GM19397 (cell line): ENCODE measurements at regions not wholly inside any gene's neighbourhood (a gene's known extent, or its start where the extent isn't known, plus 50 kb on each side); places are given as distances from the start of the nearest gene placed in this dataset.
"Not testable (repeated sequence)": the region's sequence is repeated elsewhere in the genome, so short reads cannot be mapped to it uniquely, and the experiment has no call there.

Source experiments
- ATAC-seq: cut with Tn5 transposase; IDR thresholded peaks from one replicate; pipeline ENCODE4 v1.9.1; 2021; ENCODE audit warnings: mild to moderate bottlenecking, moderate library complexity; ENCODE audit not compliant: unreplicated experiment

DNA sequence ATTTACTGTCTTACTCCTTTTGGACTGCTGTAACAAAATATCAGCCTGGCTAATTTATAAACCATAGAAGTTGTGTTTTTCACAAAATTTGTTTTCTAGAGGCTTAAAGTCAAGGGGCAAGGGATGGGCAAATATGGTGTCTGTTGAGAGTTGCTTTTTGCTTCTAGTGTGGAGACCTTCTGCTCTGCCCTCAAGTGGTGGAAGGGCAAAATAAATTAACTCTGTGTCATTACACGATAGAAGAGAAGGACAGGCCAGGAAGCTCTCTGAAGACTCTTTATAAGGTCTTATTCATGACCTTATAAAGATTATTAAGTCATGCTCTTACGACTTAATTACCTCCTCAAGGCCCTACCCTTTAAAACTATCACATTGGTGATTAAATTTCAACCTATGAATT is 181.2 kb upstream of the LRATD1 start:
- ATAC-seq = no peak

DNA sequence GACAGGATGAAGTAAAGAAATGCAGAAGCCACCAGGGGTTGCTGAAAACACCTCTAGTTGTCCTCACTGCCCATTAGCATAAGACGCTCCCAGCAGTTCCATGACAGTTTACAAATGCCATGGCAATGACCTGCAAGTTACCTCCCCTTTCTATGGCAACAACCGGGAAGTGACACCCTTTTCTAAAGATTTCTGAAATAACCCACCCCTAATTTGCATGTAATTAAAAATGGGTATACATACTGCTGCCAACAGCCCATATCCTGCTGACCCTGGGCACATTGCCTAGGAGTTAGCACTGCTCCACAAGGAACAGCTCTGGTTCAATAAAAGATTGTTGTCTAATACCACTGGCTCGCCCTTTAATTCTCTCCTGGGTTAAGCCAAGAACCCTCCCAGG is 178.3 kb upstream of the LRATD1 start:
- no peak for ATAC-seq

DNA sequence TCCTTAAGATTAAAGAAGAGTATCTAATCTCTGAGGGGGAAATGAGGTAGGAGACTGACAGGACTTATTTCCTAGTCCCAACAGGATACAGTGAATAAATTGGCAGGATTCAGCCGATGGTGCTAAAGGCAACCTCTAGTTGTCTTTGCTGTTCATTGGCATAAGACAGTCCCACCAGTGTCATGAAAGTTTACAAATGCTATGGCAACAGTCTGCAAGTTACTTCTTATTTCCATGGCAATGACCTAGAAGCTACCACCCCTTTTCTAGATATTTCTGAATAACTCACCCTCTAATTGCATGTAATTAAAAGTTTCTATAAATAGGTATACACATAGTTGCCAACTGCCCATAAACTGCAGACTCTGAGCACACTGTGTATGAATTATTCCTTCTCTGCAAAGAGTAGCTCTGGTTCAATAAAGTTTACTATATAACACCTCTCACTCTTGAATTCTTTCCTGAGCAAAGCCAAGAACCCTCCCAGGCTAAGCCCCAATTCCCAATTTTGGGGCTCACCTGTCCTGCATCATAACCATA is 172.7 kb upstream of the LRATD1 start:
- no peak for ATAC-seq

DNA sequence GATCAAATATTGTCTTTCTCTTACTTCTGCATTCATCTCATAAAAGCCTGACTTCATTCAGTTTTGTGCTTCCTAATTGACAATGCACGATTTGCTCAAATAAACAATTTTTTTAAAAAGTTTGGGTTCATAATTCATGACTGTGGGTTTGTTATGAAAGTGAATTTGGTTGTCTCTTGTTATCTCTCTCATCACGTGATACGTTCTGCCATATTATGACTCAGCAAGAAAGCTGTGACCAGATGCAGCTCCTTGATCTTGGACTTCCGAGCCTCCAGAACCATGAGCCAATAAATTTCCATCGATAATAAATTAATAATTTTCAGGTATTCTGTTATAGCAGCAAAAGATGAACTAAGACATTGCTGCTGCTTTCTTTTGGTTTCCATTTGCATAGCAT is 156.5 kb upstream of the LRATD1 start:
- ATAC-seq = no peak

DNA sequence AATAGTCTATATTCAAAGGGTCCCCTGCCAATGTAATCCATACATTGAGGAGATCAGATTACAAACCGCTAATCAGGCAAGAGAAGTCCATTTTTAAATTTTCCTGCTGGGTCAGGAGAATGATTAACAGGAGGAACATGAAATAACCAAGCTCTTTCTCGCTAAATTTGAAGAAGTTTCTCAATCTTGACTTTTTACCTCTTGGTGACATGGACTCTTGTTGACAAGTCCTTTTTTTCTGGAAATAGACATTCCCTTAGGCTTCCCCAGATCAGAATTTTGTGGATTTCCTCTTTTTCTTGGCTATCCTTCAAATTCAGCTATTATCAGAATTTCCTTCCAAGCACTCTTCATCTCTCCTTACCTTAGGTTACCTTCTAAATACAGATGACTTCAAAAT is 153.0 kb upstream of the LRATD1 start:
- no peak for ATAC-seq

DNA sequence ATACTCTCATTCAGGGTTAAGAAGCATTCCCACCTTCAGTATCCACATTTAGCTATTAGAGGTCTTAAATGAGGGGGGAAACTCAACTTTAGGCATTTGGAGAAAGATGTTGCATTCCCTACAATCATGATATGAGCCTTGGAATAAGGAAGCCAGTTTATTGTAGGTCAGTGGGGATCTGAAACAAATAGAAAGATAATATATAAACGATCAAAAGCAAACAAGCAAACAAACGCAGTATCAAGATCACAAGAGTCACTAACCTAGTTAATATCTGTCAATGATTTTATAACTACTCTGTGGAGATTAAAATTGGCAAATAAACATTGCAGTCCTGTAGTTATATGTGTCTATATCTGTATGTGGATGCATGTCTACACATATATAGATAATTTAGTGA is 152.4 kb upstream of the LRATD1 start:
- ATAC-seq = no peak

DNA sequence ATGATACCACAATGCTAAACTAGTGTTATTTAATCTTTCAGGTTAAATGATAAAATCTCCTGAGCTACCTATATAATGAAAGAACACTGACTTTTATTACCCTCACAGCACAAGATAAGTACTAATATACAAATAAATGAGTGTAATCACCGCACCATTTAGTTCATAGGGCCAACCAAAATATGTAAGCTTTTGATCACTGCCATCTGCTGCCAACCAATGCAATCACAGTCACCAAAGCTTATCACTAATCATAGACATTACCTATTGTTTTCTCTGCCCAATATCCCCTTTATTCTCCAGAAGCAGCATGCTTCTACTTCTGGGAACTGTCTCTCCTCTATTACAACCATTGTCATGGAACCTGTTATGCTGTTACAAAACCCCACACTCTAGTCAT is 151.6 kb upstream of the LRATD1 start:
- ATAC-seq = no peak

DNA sequence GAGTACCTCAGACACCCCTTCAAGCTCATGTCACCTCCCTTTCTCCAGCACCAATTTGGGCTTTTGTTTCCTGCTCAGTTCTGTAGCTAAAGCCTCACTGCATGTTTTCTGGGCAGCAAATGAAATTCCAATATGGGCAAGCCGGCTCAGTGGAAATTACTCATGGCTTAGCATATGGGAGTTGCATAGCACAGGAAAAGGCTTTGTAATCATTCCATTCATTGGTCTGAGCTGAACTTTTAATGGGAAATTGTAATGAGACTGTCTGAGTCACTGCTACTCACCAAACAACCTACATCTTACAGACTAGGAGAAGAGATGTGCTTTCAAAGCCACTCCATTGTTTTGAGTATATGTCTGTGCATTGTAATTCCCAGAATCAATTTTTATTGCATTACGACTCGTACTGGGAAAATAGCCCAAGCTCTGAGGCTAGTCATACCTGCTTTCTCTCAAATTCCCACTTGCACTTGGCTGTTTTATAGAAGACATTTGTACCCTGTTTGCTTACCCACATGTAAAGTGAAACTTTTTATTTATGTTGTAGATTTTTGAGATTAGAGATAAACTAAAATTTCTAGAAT is 139.5 kb upstream of the LRATD1 start:
- no peak for ATAC-seq

DNA sequence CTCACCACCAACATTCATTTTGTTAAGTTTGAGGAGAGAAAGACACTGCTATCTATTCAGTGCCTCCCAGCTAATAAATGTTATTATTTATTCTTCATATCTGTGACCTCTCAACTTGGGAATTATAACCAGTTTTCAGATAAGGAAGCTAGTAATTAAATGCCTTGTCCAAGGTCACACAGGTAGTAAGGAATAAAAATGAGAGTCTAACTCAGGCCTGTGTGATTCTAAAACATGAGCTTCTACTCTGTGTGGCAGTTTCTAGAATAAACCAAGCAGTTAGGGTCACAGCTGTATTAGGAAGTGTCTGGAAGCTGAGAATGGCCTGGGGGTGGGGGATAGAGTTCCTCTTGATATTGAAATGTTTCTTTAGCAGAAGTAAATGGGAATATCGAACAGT is 137.8 kb upstream of the LRATD1 start:
- no peak for ATAC-seq

DNA sequence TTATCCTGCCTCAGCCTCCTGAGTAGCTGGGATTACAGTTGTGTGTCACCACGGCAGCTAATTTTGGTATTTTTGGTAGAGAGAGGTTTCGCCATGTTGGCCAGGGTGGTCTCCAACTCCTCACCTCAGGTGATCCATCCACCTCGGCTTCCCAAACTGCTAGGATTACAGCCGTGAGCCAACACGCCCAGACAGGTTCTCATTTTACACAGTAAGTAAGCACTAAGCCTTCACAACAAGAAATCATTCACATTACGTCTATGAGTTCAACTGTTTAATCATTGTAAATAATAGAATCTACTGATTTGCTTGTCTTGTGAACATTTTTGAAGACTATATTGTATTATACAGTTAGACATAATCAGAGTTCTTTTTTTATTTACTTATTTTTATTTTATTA is 131.5 kb upstream of the LRATD1 start:
- no peak for ATAC-seq

DNA sequence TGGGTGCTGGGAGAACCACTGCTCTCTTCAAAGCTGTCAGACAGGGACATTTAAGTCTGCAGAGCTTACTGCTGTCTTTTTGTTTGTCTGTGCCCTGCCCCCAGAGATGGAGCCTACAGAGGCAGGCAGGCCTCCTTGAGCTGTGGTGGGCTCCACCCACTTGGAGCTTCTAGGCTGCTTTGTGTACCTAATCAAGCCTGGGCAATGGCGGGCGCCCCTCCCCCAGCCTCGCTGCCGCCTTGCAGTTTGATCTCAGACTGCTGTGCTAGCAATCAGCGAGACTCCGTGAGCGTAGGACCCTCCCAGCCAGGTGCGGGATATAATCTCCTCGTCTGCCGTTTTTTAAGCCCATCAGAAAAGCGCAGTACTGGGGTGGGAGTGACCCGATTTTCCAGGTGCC is 125.6 kb upstream of the LRATD1 start:
- ATAC-seq = not testable (repeated sequence)

DNA sequence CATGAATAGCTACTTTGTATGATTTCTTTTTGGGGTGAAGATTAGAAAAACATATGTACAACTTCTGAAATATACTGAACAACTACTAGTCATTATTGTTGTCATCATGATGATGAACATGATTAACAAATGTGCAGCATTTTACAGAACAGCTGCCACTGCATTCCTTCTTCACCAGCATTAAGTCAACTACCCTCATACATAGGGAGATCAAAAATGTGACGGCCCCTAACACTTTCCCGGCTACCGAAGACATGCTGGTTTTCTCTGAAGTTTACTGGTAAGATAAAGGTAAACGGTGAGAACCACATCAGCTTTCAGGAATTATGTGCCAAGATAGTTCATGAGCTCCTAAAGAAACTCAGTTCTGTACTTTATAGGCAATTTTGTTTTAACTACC is 121.0 kb upstream of the LRATD1 start:
- ATAC-seq = no peak

DNA sequence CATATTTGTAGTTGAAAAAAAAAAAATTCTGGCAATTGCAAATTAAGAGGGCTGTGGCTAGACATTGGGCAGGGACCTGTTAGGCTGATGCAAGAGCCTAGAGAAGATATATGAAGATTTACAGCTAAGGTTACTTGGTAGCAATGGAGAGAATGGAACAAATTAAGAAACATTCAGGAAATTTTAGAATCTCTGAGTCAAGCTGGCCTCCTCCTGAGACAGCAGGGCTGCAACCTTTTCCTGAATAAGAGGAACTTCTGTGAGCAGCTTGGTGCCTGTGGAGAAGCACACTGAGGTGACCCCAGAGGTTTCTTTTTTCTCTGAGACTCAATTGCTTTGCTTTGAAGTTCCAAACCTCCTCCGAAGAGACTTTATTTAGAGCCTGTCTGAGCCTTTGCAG is 118.6 kb upstream of the LRATD1 start:
- ATAC-seq = no peak

DNA sequence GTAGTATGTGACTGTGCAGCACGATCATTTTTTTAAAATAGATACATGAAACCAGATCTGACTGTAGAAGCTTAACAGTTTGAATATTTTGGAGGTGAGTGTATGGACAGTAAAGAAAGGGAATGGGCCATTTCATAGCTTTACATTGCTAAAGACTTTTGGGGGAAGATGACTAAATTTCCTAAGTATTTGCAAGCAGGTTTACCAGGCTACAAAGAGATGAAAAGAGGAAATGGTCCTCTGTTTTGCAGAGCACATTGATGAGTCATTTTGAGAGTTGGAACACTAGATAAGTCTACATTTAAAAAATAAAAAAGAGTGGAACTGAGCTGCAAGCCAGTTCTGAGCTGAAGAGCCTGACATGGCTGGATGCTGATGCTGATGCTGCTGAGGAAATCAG is 115.7 kb upstream of the LRATD1 start:
- no peak for ATAC-seq

DNA sequence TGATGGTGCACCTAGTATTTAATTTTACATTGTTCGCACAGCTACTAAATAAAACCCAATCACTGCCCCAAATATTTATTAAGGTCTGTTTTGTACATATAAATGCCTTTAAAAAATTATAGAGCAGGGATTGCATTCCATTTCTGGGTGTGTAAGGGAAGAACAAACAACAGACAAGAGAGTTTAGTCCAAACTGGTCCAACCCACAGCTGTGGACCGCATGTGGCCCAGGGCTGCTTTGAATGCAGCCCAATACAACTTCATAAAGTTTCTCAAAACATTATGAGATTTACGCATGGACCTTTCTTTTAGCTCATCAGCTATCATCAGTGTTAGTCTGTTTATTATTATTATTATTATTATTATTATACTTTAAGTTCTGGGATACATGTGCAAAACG is 114.8 kb upstream of the LRATD1 start:
- ATAC-seq = no peak

DNA sequence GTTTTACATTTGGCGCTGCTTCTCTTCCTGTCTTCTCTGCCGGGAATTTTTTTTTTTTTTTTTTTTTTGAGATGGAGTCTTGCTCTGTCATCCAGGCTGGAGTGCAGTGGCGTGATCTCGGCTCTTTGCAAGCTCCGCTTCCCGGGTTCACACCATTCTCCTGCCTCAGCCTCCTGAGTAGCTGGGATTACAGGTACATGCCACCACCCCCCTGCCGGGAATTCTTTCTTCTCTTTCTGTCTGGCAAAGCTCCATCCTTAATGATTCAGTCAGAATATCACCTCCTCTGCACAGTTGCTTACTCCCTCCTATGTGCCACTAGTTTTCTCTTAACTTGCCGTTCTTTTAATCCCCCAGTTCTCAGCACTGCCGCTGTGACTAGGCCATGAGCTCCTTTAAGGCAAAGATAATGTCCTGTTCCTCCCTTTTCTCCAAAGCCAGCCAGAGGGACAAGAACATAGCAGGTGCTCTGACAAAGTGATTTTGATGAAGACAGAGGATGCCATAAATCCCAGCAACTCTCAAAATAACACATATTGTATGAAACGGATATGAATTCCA is 112.1 kb upstream of the LRATD1 start:
- no peak for ATAC-seq

DNA sequence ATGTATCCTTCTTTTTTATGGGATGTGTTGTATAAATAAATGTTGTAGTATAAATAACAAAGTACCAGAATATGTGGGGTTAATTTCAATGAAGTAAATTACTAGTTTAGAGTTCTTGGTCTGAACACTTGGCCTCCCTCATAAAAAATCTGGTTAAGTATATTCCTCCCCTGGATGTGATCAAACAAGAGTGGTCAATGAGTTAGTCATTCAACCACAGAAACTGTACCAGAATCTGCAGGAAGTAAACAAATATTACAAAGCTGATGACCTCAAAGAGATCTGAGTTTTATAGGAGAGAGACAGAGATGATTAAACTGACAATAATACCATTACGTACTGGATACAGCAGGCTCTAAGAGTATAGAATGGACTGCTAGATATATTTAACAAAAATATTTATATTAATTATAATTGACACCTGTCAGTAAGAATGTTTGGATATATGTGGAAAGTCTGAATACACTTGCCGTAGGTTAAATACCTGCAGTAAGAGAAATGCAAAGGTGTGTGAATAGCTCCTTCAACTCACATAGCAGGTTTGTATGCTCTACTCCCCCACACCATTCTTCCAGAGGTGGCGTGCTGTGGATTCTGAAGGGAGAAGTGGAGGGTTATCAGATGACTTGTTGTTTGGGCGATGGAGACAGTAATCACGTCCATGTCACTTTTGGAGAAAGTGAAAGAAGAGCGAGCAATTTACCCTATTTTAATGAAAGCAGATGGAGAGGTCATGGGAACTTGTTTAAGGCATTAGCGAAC is 108.3 kb upstream of the LRATD1 start:
- no peak for ATAC-seq

DNA sequence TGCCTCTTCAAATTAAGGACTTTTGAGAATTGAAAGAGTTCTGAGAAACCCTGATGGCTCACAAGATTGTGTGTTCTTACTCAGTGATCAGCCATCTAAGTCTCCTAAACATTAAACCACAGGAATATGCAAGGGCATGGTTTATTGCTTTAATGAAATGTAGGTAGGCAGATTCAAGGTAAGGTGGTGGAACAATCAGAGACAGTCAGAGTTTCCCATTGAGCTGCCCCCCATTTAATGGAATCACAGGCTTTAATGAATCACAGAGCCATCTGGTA is 107.8 kb upstream of the LRATD1 start:
- ATAC-seq = no peak

DNA sequence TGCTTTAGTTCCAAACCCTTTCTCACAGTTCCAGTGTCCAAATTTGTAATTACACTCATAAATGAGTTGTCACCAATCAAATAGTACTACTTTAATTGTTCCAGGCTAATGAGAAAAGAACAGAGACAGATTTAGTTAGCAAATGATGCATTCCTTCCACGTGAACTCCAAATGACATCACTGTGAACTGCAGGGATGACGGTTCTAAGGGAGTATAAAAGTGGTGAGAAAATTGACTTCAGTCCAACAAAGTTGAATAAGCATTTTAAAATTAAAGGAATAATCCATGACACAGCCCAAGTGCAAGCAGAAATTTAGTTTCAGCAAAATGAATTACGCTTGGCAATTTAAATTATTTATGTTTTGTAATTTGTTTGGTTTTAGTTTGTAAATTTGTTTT is 102.0 kb upstream of the LRATD1 start:
- no peak for ATAC-seq

DNA sequence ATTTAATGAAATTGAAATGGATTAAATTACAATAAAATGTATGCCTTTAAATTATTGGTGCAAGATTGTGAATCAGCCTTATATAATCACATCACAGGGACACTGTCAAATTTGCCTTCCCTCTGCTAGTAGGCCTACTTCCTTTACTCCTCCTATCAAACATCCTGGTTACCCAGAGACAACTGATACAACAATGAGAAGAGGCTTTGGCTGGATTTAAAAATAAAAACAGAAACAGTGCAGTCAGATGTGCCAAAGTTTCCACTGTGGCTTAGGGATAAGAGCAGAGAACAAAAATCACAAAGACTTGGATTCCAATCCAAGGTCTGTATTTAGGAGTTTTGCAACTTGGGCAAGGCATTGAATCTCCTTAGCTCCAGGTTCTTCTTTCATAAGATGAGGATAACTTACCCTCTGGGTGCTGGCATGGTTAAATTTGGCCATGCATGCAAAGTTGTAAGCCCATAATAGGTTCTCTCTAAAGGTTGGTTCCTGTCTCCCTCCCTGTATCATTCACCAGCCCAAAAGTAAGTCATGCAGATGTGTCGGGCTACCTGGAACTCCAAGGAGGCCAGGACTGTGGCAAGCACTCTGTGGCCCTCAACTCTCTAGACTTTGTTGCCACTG is 99.3 kb upstream of the LRATD1 start:
- no peak for ATAC-seq

DNA sequence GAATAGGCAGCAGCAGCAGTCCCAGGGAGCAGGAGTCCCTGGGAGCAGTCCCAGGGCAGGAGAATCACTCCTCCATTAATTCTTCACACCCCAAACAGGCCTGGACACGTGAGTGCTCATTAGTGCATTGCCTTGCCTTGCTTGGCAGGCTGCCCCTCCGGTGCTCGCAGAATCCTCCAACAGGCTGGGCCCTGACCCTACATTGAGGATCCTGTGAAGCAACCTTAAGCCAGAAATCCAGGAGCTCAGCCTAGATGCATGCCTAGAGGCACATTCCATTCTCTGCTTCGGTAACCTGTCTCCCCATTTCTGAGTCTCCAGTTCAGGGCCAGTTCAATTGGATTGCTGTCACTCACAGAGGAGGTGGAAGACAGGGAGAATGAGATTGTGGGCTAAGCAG is 97.4 kb upstream of the LRATD1 start:
- no peak for ATAC-seq

DNA sequence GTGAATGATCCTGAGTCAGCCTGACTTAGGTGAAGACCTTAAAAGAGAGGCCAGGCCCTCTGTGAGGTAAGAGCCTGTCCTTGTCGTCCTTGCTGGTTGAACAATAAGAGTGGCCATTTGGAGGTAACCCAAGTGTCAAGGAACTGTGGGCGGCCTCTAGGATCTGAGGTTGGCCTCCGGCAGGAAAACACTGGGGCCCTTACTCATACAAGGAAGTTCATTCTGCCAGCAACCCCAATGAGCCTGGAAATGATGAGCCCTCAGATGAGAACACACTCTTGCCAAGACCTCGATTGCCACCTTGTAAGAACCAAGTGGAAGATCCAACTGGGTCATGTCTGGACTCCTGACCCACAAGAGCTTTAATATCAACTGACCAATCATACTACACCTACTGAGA is 95.5 kb upstream of the LRATD1 start:
- no peak for ATAC-seq
